H1 (cell line): ENCODE measurements at regions not wholly inside any gene's neighbourhood (a gene's known extent, or its start where the extent isn't known, plus 50 kb on each side); places are given as distances from the start of the nearest gene placed in this dataset.

Experiments
- BRCA1 ChIP-seq: IDR thresholded peaks from 2 replicates; pipeline ENCODE4 v1.6.1; 2012; ENCODE audit warnings: low read depth, low read length, improper control_type of control experiment
- CHD7 ChIP-seq: fragments of 300-600 bp; sonication (generic); IDR thresholded peaks from 2 replicates; pipeline ENCODE4 v1.7.1; 2012; ENCODE audit warnings: low read length, moderate library complexity, mild to moderate bottlenecking, inconsistent platforms; ENCODE audit not compliant: insufficient replicate concordance
- HDAC2 ChIP-seq, 2 experiments: fragments of 300-600 bp in 1 of 2; sonication (generic) in 1 of 2; IDR thresholded peaks; 2 replicates each; pipeline ENCODE4 v1.6.1; 2011 to 2012; ENCODE audit warnings: low read depth in 2 of 2, low read length in 2 of 2, mild to moderate bottlenecking in 2 of 2, moderate library complexity in 2 of 2, borderline replicate concordance in 1 of 2, inconsistent platforms in 1 of 2
- NANOG ChIP-seq: IDR thresholded peaks from 2 replicates; pipeline ENCODE4 v1.6.1; 2011; ENCODE audit warnings: low read length, low read depth, mild to moderate bottlenecking, inconsistent platforms; ENCODE audit not compliant: insufficient read depth, poor library complexity, severe bottlenecking

- TF ChIP-seq CHD7 (no peak), NANOG (no peak), HDAC2 (IDR thresholded peaks at IDR 0.05; ENCODE audit: borderline replicate concordance in 1 of 2, low read depth in 2 of 2, low read length in 2 of 2) (no peak), BRCA1 (no peak)
These were observed 286.5 kb upstream of the ERCC4 start (continued) for GRCh38 chr16:13633391-13633861.
